HUES64 (cell line): ENCODE measurements at regions not wholly inside any gene's neighbourhood (a gene's known extent, or its start where the extent isn't known, plus 50 kb on each side); places are given as distances from the start of the nearest gene placed in this dataset.

Source experiments
- H3K27ac ChIP-seq: 2 replicates; pipeline ENCODE4 v1.7.0; 2013; ENCODE audit warnings: low read depth, low read length, inconsistent platforms
- H3K27me3 ChIP-seq: 2 replicates; pipeline ENCODE4 v1.6.1; 2013; ENCODE audit warnings: mild to moderate bottlenecking, low read length; ENCODE audit not compliant: insufficient read depth
- H3K36me3 ChIP-seq: 2 replicates; pipeline ENCODE4 v1.6.1; 2013; ENCODE audit warnings: mild to moderate bottlenecking, low read length; ENCODE audit not compliant: insufficient read depth
- H3K4me1 ChIP-seq: 2 replicates; pipeline ENCODE4 v1.6.1; 2013; ENCODE audit warnings: mild to moderate bottlenecking, low read length, moderate library complexity; ENCODE audit not compliant: insufficient read depth
- H3K4me3 ChIP-seq: 2 replicates; pipeline ENCODE4 v1.5.1; 2013; ENCODE audit warnings: mild to moderate bottlenecking, low read length, moderate library complexity
- H3K9ac ChIP-seq: 2 replicates; pipeline ENCODE4 v1.6.1; 2013; ENCODE audit warnings: mild to moderate bottlenecking, low read depth, low read length
- H3K9me3 ChIP-seq: 2 replicates; pipeline ENCODE4 v1.6.1; 2013; ENCODE audit warnings: low read depth, low read length; ENCODE audit not compliant: insufficient read depth
- WGBS: fragments of 150-250, 120-280 bp; methylation state at CpG from one replicate; pipeline ENCODE4 v1.1.7; 2013; ENCODE audit warnings: missing lambda C conversion rate; 5-methylcytosine and 5-hydroxymethylcytosine counted together

DNA sequence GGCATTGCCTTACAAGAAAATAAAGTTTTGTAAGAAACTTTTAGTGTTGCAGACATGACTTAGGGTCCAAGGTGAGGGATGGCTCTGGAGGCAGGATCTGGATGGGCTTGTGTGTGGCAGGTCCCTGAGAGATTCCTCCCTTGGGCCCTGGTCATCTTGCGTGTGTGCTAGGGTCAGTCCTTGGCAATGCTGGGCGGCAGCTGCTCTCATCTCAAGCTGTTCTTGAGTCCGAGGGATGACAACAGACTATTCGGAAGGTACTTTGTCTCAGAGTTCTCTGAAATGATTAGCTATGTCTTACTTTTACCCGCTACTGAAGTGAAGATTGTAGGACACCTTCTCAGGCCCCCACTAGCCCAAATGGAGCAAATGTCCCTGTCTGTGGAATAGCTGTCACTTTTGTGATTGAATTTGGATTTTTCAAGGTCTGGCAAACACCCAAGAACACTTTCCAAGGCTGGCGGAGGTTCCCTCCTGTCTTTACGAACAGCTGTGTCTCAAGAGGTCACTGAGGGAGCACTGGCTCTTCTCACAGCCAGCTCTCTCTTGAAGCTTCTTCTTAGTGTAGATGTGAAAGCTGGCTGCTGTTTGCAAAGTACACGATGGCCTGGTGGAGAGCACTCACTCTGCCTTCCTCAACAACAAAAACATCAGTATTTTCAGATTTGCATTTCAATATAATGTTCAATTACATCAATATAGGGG is 253.6 kb downstream of the STK31 start:
- H3K4me1 ChIP-seq: peaks cover 12% of the 10 kb centered on the region
- H3K27ac ChIP-seq: no peak overlapping the region
- H3K36me3 ChIP-seq: no peaks in the 10 kb centered on the region
- no peaks in the 10 kb centered on the region for H3K9me3 ChIP-seq
- no peaks in the 10 kb centered on the region for H3K27me3 ChIP-seq
- no peak overlapping the region for H3K9ac ChIP-seq
- no peak overlapping the region for H3K4me3 ChIP-seq
- 95% methylated on average over 8 of the region's 8 CpGs for WGBS

- Histone ChIP-seq H3K27ac (no peak overlapping the region), H3K4me3 (no peak overlapping the region), H3K4me1 (peaks cover 18% of the 10 kb centered on the region), H3K27me3 (no peaks in the 10 kb centered on the region), H3K9me3 (no peaks in the 10 kb centered on the region), H3K9ac (no peak overlapping the region), H3K36me3 (no peaks in the 10 kb centered on the region)
- WGBS: 96% methylated on average over 7 of the region's 7 CpGs
These were observed 254.7 kb downstream of the STK31 start for GRCh38 chr7:23964715-23965114.

- Histone ChIP-seq H3K9me3 (no peaks in the 10 kb centered on the region), H3K9ac (no peak overlapping the region), H3K27me3 (no peaks in the 10 kb centered on the region), H3K4me1 (peaks cover 18% of the 10 kb centered on the region), H3K27ac (no peak overlapping the region), H3K36me3 (no peaks in the 10 kb centered on the region), H3K4me3 (no peak overlapping the region)
- WGBS: over 99% methylated on average over 5 of the region's 5 CpGs
These were observed 255.3 kb downstream of the STK31 start for GRCh38 chr7:23965296-23965695.

DNA sequence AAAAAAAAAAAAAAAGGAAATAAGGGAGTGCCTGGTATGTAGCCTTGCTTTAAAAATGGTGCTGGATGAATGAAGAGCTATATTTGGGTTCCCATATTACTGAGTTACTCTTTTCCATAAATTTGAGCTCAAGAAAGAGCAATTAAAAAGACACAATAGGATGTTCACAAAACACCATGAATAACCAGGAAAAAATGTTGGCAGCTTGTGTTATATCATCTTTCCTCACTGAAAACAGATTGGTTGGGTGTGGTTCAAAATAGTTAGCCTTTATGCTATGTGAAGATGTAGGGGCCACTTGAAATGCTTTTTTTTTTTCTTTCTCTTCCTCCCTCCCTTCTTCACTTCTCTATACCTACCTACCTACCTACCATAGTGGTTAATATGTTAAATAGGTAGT is 256.9 kb downstream of the STK31 start:
- no peak overlapping the region for H3K9ac ChIP-seq
- H3K9me3 ChIP-seq: no peaks in the 10 kb centered on the region
- no peak overlapping the region for H3K27ac ChIP-seq
- H3K36me3 ChIP-seq: no peaks in the 10 kb centered on the region
- H3K27me3 ChIP-seq: no peaks in the 10 kb centered on the region
- H3K4me1 ChIP-seq: peaks cover 18% of the 10 kb centered on the region
- no peak overlapping the region for H3K4me3 ChIP-seq

DNA sequence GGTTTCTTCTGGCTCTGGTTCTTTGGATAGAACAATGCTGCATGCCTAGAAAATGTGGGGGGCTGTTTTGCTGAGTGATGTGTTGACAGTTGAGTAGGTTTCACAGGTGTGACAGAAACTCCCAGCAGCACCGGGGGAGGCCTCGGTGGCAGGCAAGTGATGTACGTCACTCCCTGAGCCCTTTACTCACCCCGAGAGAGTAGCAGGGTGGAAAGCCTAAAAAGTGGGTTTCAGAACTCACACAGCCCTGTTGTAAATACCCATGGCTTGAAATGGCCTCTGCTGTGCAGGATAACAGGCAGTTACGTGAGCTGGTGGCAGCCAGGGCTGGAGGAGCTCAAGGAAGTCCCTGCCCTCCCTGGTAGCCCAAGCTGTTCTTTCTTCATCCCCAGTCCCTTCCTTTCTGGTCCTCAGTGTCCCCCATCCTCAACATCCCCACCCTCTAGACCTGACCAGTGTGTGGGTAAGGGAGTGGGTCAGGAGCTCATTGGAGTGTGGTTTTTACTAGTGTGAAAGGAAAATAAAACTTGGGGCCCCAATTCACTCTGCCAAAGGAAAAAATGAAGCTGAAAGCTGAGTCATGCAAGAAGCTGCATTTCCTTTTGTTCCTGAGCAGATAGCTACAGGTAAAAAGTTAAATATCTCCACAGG is 258.1 kb downstream of the STK31 start:
- H3K27ac ChIP-seq: peak overlapping the region; percentile 39; the same call in 1 of the 2 replicates
- no peak overlapping the region for H3K4me3 ChIP-seq
- H3K4me1 ChIP-seq: peaks cover 18% of the 10 kb centered on the region
- H3K27me3 ChIP-seq: no peaks in the 10 kb centered on the region
- no peaks in the 10 kb centered on the region for H3K36me3 ChIP-seq
- no peak overlapping the region for H3K9ac ChIP-seq
- 86% methylated on average over 5 of the region's 5 CpGs for WGBS
- no peaks in the 10 kb centered on the region for H3K9me3 ChIP-seq

GRCh38 chr7:23968791-23969190 is 258.8 kb downstream of the STK31 start:
- H3K36me3 ChIP-seq: no peaks in the 10 kb centered on the region
- H3K4me3 ChIP-seq: no peak overlapping the region
- H3K9ac ChIP-seq: no peak overlapping the region
- no peaks in the 10 kb centered on the region for H3K27me3 ChIP-seq
- H3K4me1 ChIP-seq: peaks cover 18% of the 10 kb centered on the region
- no peak overlapping the region for H3K27ac ChIP-seq
- WGBS: 91% methylated on average over 2 of the region's 2 CpGs
- H3K9me3 ChIP-seq: no peaks in the 10 kb centered on the region

- no peak overlapping the region for H3K27ac ChIP-seq
- no peaks in the 10 kb centered on the region for H3K27me3 ChIP-seq
- H3K4me3 ChIP-seq: no peak overlapping the region
- WGBS: 89% methylated on average over 3 of the region's 3 CpGs
- H3K36me3 ChIP-seq: no peaks in the 10 kb centered on the region
- no peaks in the 10 kb centered on the region for H3K9me3 ChIP-seq
- H3K4me1 ChIP-seq: peaks cover 18% of the 10 kb centered on the region
- H3K9ac ChIP-seq: no peak overlapping the region
These were observed 259.4 kb downstream of the STK31 start for GRCh38 chr7:23969443-23969842.

DNA sequence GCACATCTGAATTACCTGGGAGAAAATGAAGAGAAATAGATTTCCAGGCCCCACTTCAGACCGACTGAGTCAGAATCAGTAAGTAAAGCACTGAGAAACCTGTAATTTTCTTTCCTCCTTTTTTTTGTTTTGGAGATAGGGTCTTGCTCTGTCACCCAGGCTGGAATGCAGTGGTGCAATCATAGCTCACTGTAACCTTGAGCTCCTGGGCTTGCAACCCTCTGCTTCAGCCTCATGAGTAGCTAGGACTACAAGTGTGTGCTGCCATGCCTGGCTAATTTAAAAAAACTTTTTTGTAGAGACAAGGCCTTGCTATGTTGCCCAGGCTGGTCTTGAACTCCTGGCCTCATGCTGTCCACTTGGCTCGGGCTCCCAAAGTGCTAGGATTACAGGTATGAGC is 260.2 kb downstream of the STK31 start:
- H3K27ac ChIP-seq: no peak overlapping the region
- H3K9me3 ChIP-seq: no peaks in the 10 kb centered on the region
- WGBS: 98% methylated on average over 2 of the region's 2 CpGs
- H3K4me3 ChIP-seq: no peak overlapping the region
- H3K9ac ChIP-seq: no peak overlapping the region
- H3K36me3 ChIP-seq: no peaks in the 10 kb centered on the region
- no peaks in the 10 kb centered on the region for H3K27me3 ChIP-seq
- H3K4me1 ChIP-seq: peaks cover 18% of the 10 kb centered on the region

DNA sequence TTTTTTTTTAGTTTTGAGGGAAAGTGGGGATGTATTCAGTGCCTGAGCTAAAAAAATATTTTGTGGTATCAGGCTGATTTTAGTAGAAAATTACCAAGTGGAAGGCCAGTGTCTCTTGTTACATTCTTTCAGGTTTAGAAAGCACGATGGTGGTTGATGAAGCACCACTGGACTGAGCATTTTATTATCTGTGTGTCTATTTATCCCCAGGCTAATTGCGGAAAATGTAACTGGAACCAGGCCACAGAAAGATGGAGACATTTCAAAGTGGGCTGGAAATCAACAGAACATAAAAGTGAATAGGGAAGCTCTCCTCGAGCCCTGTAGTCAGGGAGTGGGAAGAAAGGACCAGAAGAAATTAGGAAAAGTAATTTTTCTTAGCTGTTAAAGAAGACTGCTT is 261.0 kb downstream of the STK31 start:
- no peak overlapping the region for H3K4me3 ChIP-seq
- peaks cover 18% of the 10 kb centered on the region for H3K4me1 ChIP-seq
- no peaks in the 10 kb centered on the region for H3K36me3 ChIP-seq
- H3K27ac ChIP-seq: no peak overlapping the region
- 93% methylated on average over 3 of the region's 3 CpGs for WGBS
- no peaks in the 10 kb centered on the region for H3K27me3 ChIP-seq
- no peak overlapping the region for H3K9ac ChIP-seq
- no peaks in the 10 kb centered on the region for H3K9me3 ChIP-seq

GRCh38 chr7:23972057-23972456 is 262.0 kb downstream of the STK31 start:
- no peak overlapping the region for H3K27ac ChIP-seq
- 92% methylated on average over 2 of the region's 3 CpGs for WGBS
- H3K27me3 ChIP-seq: no peaks in the 10 kb centered on the region
- no peaks in the 10 kb centered on the region for H3K36me3 ChIP-seq
- no peak overlapping the region for H3K9ac ChIP-seq
- H3K4me1 ChIP-seq: peaks cover 18% of the 10 kb centered on the region
- no peaks in the 10 kb centered on the region for H3K9me3 ChIP-seq
- H3K4me3 ChIP-seq: no peak overlapping the region

DNA sequence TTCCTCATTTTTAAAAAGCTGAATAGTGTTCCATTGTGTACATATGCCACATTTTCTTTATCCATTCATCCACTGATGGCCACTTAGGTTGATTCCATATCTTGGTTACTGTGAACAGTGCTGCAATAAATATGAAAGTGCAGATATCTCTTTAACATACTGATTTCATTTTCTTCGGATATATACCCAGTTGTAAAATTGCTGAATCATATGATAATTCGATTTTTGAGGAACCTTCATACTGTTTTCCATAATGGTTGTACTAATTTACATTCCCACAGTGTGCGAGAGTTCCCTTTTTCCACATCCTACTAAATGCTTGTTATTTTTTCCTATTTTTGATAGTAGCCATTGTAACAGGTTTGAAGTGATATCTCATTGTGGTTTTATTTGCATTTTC is 263.2 kb downstream of the STK31 start:
- Histone ChIP-seq H3K27me3 (no peaks in the 10 kb centered on the region), H3K4me3 (no peak overlapping the region)

More for the DNA sequence above, 263.2 kb downstream of the STK31 start:
- peaks cover 9% of the 10 kb centered on the region for H3K4me1 ChIP-seq
- no peaks in the 10 kb centered on the region for H3K9me3 ChIP-seq
- WGBS: 100% methylated on average over 2 of the region's 3 CpGs
- no peaks in the 10 kb centered on the region for H3K36me3 ChIP-seq
- H3K27ac ChIP-seq: no peak overlapping the region
- no peak overlapping the region for H3K9ac ChIP-seq
